ENCODE measurements at regions not wholly inside any gene's neighbourhood (a gene's known extent, or its start where the extent isn't known, plus 50 kb on each side); places are given as distances from the start of the nearest gene placed in this dataset.

- no peak for TF ChIP-seq SMAD4 (CRISPR knock-in tag; IDR thresholded peaks at IDR 0.05)
- TF ChIP-seq, protein P1, sequence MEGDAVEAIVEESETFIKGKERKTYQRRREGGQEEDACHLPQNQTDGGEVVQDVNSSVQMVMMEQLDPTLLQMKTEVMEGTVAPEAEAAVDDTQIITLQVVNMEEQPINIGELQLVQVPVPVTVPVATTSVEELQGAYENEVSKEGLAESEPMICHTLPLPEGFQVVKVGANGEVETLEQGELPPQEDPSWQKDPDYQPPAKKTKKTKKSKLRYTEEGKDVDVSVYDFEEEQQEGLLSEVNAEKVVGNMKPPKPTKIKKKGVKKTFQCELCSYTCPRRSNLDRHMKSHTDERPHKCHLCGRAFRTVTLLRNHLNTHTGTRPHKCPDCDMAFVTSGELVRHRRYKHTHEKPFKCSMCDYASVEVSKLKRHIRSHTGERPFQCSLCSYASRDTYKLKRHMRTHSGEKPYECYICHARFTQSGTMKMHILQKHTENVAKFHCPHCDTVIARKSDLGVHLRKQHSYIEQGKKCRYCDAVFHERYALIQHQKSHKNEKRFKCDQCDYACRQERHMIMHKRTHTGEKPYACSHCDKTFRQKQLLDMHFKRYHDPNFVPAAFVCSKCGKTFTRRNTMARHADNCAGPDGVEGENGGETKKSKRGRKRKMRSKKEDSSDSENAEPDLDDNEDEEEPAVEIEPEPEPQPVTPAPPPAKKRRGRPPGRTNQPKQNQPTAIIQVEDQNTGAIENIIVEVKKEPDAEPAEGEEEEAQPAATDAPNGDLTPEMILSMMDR (IDR thresholded peaks at IDR 0.05), result no peak
- TF ChIP-seq, protein P2, sequence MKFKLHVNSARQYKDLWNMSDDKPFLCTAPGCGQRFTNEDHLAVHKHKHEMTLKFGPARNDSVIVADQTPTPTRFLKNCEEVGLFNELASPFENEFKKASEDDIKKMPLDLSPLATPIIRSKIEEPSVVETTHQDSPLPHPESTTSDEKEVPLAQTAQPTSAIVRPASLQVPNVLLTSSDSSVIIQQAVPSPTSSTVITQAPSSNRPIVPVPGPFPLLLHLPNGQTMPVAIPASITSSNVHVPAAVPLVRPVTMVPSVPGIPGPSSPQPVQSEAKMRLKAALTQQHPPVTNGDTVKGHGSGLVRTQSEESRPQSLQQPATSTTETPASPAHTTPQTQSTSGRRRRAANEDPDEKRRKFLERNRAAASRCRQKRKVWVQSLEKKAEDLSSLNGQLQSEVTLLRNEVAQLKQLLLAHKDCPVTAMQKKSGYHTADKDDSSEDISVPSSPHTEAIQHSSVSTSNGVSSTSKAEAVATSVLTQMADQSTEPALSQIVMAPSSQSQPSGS (CRISPR knock-in tag; IDR thresholded peaks at IDR 0.05; ENCODE audit: borderline replicate concordance, low read depth), result no peak
- TF ChIP-seq ELF4 (CRISPR knock-in tag; IDR thresholded peaks at IDR 0.05; ENCODE audit: low read depth), result no peak
- TF ChIP-seq ETV6 (CRISPR knock-in tag; IDR thresholded peaks at IDR 0.05), result no peak
- no peak for TF ChIP-seq TCF7 (CRISPR knock-in tag; IDR thresholded peaks at IDR 0.05; ENCODE audit: low read depth)
- TF ChIP-seq, protein P3, sequence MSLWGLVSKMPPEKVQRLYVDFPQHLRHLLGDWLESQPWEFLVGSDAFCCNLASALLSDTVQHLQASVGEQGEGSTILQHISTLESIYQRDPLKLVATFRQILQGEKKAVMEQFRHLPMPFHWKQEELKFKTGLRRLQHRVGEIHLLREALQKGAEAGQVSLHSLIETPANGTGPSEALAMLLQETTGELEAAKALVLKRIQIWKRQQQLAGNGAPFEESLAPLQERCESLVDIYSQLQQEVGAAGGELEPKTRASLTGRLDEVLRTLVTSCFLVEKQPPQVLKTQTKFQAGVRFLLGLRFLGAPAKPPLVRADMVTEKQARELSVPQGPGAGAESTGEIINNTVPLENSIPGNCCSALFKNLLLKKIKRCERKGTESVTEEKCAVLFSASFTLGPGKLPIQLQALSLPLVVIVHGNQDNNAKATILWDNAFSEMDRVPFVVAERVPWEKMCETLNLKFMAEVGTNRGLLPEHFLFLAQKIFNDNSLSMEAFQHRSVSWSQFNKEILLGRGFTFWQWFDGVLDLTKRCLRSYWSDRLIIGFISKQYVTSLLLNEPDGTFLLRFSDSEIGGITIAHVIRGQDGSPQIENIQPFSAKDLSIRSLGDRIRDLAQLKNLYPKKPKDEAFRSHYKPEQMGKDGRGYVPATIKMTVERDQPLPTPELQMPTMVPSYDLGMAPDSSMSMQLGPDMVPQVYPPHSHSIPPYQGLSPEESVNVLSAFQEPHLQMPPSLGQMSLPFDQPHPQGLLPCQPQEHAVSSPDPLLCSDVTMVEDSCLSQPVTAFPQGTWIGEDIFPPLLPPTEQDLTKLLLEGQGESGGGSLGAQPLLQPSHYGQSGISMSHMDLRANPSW (CRISPR knock-in tag; conservative IDR thresholded peaks at IDR 0.05; ENCODE audit: low read depth), result no peak
- no peak for TF ChIP-seq KAT7 (CRISPR knock-in tag; IDR thresholded peaks at IDR 0.05; ENCODE audit: borderline replicate concordance)
Measured at GRCh38 chr2:67626656-67627055, 229.5 kb downstream of the ETAA1 start.
